ENCODE measurements at regions not wholly inside any gene's neighbourhood (a gene's known extent, or its start where the extent isn't known, plus 50 kb on each side); places are given as distances from the start of the nearest gene placed in this dataset.

- no peak overlapping the region for H4K5ac ChIP-seq (ENCODE audit: insufficient read length, low read depth, low read length)
- no peak overlapping the region for H2BK5ac ChIP-seq (ENCODE audit: low read depth, low read length)
- no peak overlapping the region for H2BK120ac ChIP-seq (replicated peaks; ENCODE audit: low read depth, low read length)
- H3K79me1 ChIP-seq (ENCODE audit: low read depth, low read length) = no peaks in the 10 kb centered on the region
- WGBS, 2 experiments (ENCODE audit: extremely low coverage in 1 of 2, insufficient coverage in 1 of 2, insufficient read length in 1 of 2, insufficient replicate concordance in 2 of 2, low coverage in 1 of 2, low lambda C conversion rate in 2 of 2, missing lambda C conversion rate in 1 of 2) = 86% methylated on average over 9 of the region's 9 CpGs; no CpG with 5 or more reads in 1 of the 2 experiments
- no peaks in the 10 kb centered on the region for H3K23me2 ChIP-seq (ENCODE audit: low read depth, low read length)
- no peaks in the 10 kb centered on the region for H3K27me3 ChIP-seq (replicated peaks in 1 of 4; ENCODE audit: control insufficient read depth in 3 of 4, extremely low read depth in 1 of 4, insufficient read depth in 3 of 4, low read length in 3 of 4)
- H3K18ac ChIP-seq (ENCODE audit: extremely low read depth, low read length) = no peak overlapping the region
- ChIA-PET CTCF (ENCODE audit: partially characterized antibody) (interaction anchor here (0.8 to 20.5 kb wide), 4 partner anchors 10 to 63 kb away, joined by 3 to 285 read pairs (median 60); no protein-coding TSS in a partner anchor), POLR2A (ENCODE audit: partially characterized antibody) (interaction anchor here (1.5 kb wide), 1 partner anchor 21 kb away, joined by 4 read pairs; no protein-coding TSS in a partner anchor)
- H3K9me3 ChIP-seq (ENCODE audit: insufficient read depth in 2 of 2, low read depth in 1 of 2, low read length in 1 of 2) = 0 out of 4 replicates have a peak, but pooled peaks cover 0 to 4% of the 10 kb centered on the region in 2 experiments
- H3K9ac ChIP-seq (replicated peaks in 1 of 4; ENCODE audit: extremely low read depth in 1 of 4, low read depth in 3 of 4, low read length in 3 of 4) = no peak overlapping the region
- no peak overlapping the region for H3K4me2 ChIP-seq (ENCODE audit: insufficient read depth in 1 of 2, low read depth in 2 of 2, low read length in 2 of 2)
- no peak overlapping the region for H2AFZ ChIP-seq (ENCODE audit: low read length)
- no peak overlapping the region for H4K91ac ChIP-seq (replicated peaks; ENCODE audit: insufficient read length, low read length)
- no peak overlapping the region for H3K14ac ChIP-seq (ENCODE audit: insufficient read length)
- H3K4me3 ChIP-seq (ENCODE audit: extremely low read depth in 1 of 4, insufficient read depth in 2 of 4, low read depth in 3 of 4, low read length in 4 of 4) = no peak overlapping the region
- no peaks in the 10 kb centered on the region for H3K4me1 ChIP-seq (replicated peaks in 1 of 4; ENCODE audit: control insufficient read depth in 3 of 4, insufficient read depth in 4 of 4, low read length in 3 of 4)
- no peak overlapping the region for H2BK20ac ChIP-seq (ENCODE audit: low read length)
- no peak overlapping the region for H3K56ac ChIP-seq (replicated peaks; ENCODE audit: insufficient read length, low read depth, low read length)
- no peak overlapping the region for H3K27ac ChIP-seq (ENCODE audit: low read depth, low read length)
- no peaks in the 10 kb centered on the region for H4K20me1 ChIP-seq (replicated peaks in 1 of 2; ENCODE audit: control insufficient read depth in 1 of 2, insufficient read depth in 2 of 2, low read length in 2 of 2)
- no peak for TF ChIP-seq RNF2 (IDR thresholded peaks at IDR 0.05; ENCODE audit: borderline replicate concordance, low read depth, low read length, missing control alignments, poor library complexity, severe bottlenecking)
- H3K79me2 ChIP-seq (ENCODE audit: control insufficient read depth in 1 of 2, insufficient read depth in 2 of 2, low read length in 2 of 2) = no peaks in the 10 kb centered on the region
- no peaks in the 10 kb centered on the region for H3K36me3 ChIP-seq (ENCODE audit: control insufficient read depth in 2 of 4, insufficient read depth in 4 of 4, low read length in 3 of 4)
- no peak overlapping the region for H4K8ac ChIP-seq (ENCODE audit: extremely low read depth, insufficient read depth, low read length)
- H2BK12ac ChIP-seq (ENCODE audit: low read depth, low read length) = no peak overlapping the region
- FAIRE-seq (no peak), DNase-seq (ENCODE audit: low read depth in 1 of 2, low spot score in 2 of 2) (no peak)
- no peak overlapping the region for H3K23ac ChIP-seq (ENCODE audit: insufficient read length)
- no peak overlapping the region for H2AK5ac ChIP-seq (ENCODE audit: low read depth, low read length)
- no peak overlapping the region for H3K4ac ChIP-seq (replicated peaks; ENCODE audit: insufficient read length, low read depth, low read length)
- no peak overlapping the region for H2BK15ac ChIP-seq (ENCODE audit: low read length)
These were observed 91.3 kb downstream of the PHETA1 start for GRCh38 chr12:111277570-111277969.
